Liver (tissue), 8 donors: ENCODE measurements at regions not wholly inside any gene's neighbourhood (a gene's known extent, or its start where the extent isn't known, plus 50 kb on each side); places are given as distances from the start of the nearest gene placed in this dataset.

Experiments
- DNase-seq: peaks from one replicate; pipeline ENCODE4 v3.0.0-alpha.2; 2017; ENCODE audit warnings: low spot score
- H3K27ac ChIP-seq, 2 donors: one replicate each; pipeline ENCODE4 v1.7.0; 2013; ENCODE audit warnings: inconsistent platforms in 2 of 2, low read length in 2 of 2, control low read depth in 1 of 2, low read depth in 1 of 2, mild to moderate bottlenecking in 1 of 2
- H3K27me3 ChIP-seq, 4 donors: one replicate each; pipeline versions ENCODE4 v1.6.1 to v1.7.0; 2013; ENCODE audit warnings: low read length in 3 of 4, inconsistent platforms in 1 of 4, mild to moderate bottlenecking in 1 of 4, moderate library complexity in 1 of 4; ENCODE audit not compliant: control insufficient read depth in 4 of 4, insufficient read depth in 4 of 4
- H3K36me3 ChIP-seq, 4 donors: one replicate each; pipeline versions ENCODE4 v1.6.1 to v1.7.0; 2013; ENCODE audit warnings: low read length in 3 of 4, mild to moderate bottlenecking in 3 of 4, low read depth in 1 of 4, moderate library complexity in 1 of 4; ENCODE audit not compliant: control insufficient read depth in 4 of 4, insufficient read depth in 3 of 4
- H3K4me1 ChIP-seq, 4 donors: one replicate each; pipeline versions ENCODE4 v1.6.1 to v1.7.0; 2013; ENCODE audit warnings: low read length in 3 of 4, mild to moderate bottlenecking in 3 of 4, moderate library complexity in 1 of 4; ENCODE audit not compliant: control insufficient read depth in 4 of 4, insufficient read depth in 4 of 4
- H3K4me3 ChIP-seq, 3 donors: one replicate each; pipeline versions ENCODE4 v1.6.1 to v1.7.0; 2013; ENCODE audit warnings: low read length in 3 of 3, control low read depth in 1 of 3, low read depth in 1 of 3, mild to moderate bottlenecking in 1 of 3
- H3K9ac ChIP-seq, 2 donors: one replicate each; pipeline ENCODE4 v1.7.0; 2013; ENCODE audit warnings: low read length in 2 of 2, mild to moderate bottlenecking in 2 of 2, moderate library complexity in 2 of 2, control low read depth in 1 of 2, low read depth in 1 of 2
- H3K9me3 ChIP-seq, 4 donors: one replicate each; pipeline versions ENCODE4 v1.6.1 to v1.7.0; 2013; ENCODE audit warnings: low read length in 3 of 4; ENCODE audit not compliant: control insufficient read depth in 4 of 4
- FOXA2 ChIP-seq: IDR thresholded peaks from 2 replicates; pipeline ENCODE4 v1.6.1; 2016; ENCODE audit warnings: antibody characterized with exemption
- GABPA ChIP-seq, 2 donors: IDR thresholded peaks in 1 of 2; conservative IDR thresholded peaks in 1 of 2; 2 replicates each; pipeline ENCODE4 v1.6.1; 2016; ENCODE audit warnings: antibody characterized with exemption in 2 of 2, mild to moderate bottlenecking in 1 of 2, moderate library complexity in 1 of 2
- HNF4A ChIP-seq, 2 donors: conservative IDR thresholded peaks; 2 replicates each; pipeline ENCODE4 v1.6.1; 2016; ENCODE audit warnings: antibody characterized with exemption in 2 of 2, mild to moderate bottlenecking in 2 of 2
- HNF4G ChIP-seq: IDR thresholded peaks from 2 replicates; pipeline ENCODE4 v1.6.1; 2016; ENCODE audit warnings: antibody characterized with exemption
- JUND ChIP-seq, 2 donors: IDR thresholded peaks; 2 replicates each; pipeline ENCODE4 v1.6.1; 2016; ENCODE audit warnings: antibody characterized with exemption in 2 of 2
- NR2F2 ChIP-seq: IDR thresholded peaks from 2 replicates; pipeline ENCODE4 v1.6.1; 2016; ENCODE audit warnings: antibody characterized with exemption
- RXRA ChIP-seq, 2 donors: IDR thresholded peaks; 2 replicates each; pipeline ENCODE4 v1.6.1; 2017 to 2018; ENCODE audit warnings: antibody characterized with exemption in 2 of 2, mild to moderate bottlenecking in 1 of 2
- SP1 ChIP-seq: IDR thresholded peaks from 2 replicates; pipeline ENCODE4 v1.6.1; 2018; ENCODE audit warnings: antibody characterized with exemption, mild to moderate bottlenecking
- TAF1 ChIP-seq: conservative IDR thresholded peaks from 2 replicates; pipeline ENCODE4 v1.6.1; 2016; ENCODE audit warnings: antibody characterized with exemption, mild to moderate bottlenecking
- YY1 ChIP-seq: IDR thresholded peaks from 2 replicates; pipeline ENCODE4 v1.6.1; 2016; ENCODE audit warnings: antibody characterized with exemption, mild to moderate bottlenecking
- WGBS: extraction: QIAGEN DNeasy Blood & Tissue Kit; methylation state at CpG from one replicate; pipeline ENCODE4 v1.1.7; 2013; 5-methylcytosine and 5-hydroxymethylcytosine counted together
- TF ChIP-seq, protein P1 (sequence below): IDR thresholded peaks from 2 replicates; pipeline ENCODE4 v1.6.1; 2016; ENCODE audit warnings: antibody characterized with exemption
- TF ChIP-seq, protein P2 (sequence below): IDR thresholded peaks from 2 replicates; pipeline ENCODE4 v1.6.1; 2016; ENCODE audit warnings: antibody characterized with exemption
- TF ChIP-seq, protein P3 (sequence below): IDR thresholded peaks from 2 replicates; pipeline ENCODE4 v1.6.1; 2016; ENCODE audit warnings: antibody characterized with exemption
- TF ChIP-seq, protein P4 (sequence below): IDR thresholded peaks from 2 replicates; pipeline ENCODE4 v1.6.1; 2016; ENCODE audit warnings: antibody characterized with exemption, mild to moderate bottlenecking
- TF ChIP-seq, protein P5 (sequence below): fragments of 150-350 bp; IDR thresholded peaks from 2 replicates; pipeline ENCODE4 v1.5.1; 2017; ENCODE audit warnings: improper control_type of control experiment, low read depth, low read length; ENCODE audit not compliant: missing input control
- donor health status: healthy.
- donor health status: healthy.
- donor health status: healthy.
- donor health status: healthy.
- donor health status: healthy.

DNA sequence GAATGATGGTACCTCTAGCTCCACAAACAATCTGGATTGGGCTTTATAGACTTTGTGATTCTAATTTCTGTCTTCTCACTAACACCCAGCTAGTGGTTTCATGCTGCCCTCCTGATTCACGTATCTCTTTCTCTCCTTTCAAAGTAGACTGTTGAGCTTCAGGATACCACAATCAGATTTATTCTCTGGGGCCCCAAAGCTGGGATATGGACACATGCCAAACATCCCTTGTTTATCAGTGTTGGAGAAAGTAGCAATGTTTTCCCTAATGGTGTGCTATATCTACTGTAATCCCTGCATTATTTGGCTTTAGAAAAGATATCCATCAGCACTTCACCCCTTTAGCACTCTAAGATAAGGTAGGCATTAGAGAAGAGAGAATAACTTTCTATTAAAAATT is 361.0 kb downstream of the FGF10 start:
- DNase-seq: no peak
- Histone ChIP-seq H3K9ac (no peak overlapping the region), H3K36me3 (no peaks in the 10 kb centered on the region), H3K9me3 (no peaks in the 10 kb centered on the region), H3K4me1 (no peaks in the 10 kb centered on the region), H3K4me3 (no peak overlapping the region), H3K27me3 (no peaks in the 10 kb centered on the region), H3K27ac (no peak overlapping the region)
- TF ChIP-seq HNF4G (no peak), YY1 (no peak), SP1 (no peak), GABPA (IDR thresholded peaks at IDR 0.05 in 1 of 2, conservative IDR thresholded peaks at IDR 0.05 in 1 of 2) (no peak), JUND (IDR thresholded peaks at IDR 0.05) (no peak), NR2F2 (no peak), TAF1 (no peak), FOXA2 (no peak), RXRA (IDR thresholded peaks at IDR 0.05) (no peak)
- TF ChIP-seq, protein P1, sequence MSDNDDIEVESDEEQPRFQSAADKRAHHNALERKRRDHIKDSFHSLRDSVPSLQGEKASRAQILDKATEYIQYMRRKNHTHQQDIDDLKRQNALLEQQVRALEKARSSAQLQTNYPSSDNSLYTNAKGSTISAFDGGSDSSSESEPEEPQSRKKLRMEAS: no peak
- TF ChIP-seq, protein P2, sequence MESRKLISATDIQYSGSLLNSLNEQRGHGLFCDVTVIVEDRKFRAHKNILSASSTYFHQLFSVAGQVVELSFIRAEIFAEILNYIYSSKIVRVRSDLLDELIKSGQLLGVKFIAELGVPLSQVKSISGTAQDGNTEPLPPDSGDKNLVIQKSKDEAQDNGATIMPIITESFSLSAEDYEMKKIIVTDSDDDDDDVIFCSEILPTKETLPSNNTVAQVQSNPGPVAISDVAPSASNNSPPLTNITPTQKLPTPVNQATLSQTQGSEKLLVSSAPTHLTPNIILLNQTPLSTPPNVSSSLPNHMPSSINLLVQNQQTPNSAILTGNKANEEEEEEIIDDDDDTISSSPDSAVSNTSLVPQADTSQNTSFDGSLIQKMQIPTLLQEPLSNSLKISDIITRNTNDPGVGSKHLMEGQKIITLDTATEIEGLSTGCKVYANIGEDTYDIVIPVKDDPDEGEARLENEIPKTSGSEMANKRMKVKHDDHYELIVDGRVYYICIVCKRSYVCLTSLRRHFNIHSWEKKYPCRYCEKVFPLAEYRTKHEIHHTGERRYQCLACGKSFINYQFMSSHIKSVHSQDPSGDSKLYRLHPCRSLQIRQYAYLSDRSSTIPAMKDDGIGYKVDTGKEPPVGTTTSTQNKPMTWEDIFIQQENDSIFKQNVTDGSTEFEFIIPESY: no peak
- TF ChIP-seq, protein P3, sequence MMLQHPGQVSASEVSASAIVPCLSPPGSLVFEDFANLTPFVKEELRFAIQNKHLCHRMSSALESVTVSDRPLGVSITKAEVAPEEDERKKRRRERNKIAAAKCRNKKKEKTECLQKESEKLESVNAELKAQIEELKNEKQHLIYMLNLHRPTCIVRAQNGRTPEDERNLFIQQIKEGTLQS: no peak
- 79% methylated on average over 1 of the region's 1 CpG for WGBS

DNA sequence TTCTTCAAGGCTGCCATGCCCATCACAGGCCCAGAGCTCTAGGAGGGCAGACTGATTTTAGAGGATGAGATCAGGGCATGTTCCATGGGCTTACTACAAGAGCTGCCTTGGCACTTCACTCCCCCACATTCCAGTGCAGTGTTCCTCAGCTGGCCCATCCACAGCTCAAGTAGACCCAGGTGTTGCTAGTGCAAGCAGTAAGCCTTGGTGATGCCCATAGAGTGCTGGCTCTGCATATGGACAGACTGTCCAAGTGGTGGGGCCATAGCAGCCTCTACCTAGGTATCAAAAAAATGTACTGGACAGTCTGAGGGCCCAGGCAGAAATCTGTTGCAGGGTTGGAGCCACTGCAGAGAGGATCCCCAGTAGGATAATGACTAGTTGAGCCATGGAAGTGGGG is 366.6 kb downstream of the FGF10 start:
- Histone ChIP-seq H3K4me1 (no peaks in the 10 kb centered on the region), H3K36me3 (no peaks in the 10 kb centered on the region), H3K9me3 (no peaks in the 10 kb centered on the region), H3K27ac (no peak overlapping the region), H3K27me3 (no peaks in the 10 kb centered on the region), H3K4me3 (no peak overlapping the region), H3K9ac (no peak overlapping the region)
- TF ChIP-seq TAF1: no peak
- no peak for TF ChIP-seq HNF4A (conservative IDR thresholded peaks at IDR 0.05)
- TF ChIP-seq FOXA2: no peak
- TF ChIP-seq, protein P4, sequence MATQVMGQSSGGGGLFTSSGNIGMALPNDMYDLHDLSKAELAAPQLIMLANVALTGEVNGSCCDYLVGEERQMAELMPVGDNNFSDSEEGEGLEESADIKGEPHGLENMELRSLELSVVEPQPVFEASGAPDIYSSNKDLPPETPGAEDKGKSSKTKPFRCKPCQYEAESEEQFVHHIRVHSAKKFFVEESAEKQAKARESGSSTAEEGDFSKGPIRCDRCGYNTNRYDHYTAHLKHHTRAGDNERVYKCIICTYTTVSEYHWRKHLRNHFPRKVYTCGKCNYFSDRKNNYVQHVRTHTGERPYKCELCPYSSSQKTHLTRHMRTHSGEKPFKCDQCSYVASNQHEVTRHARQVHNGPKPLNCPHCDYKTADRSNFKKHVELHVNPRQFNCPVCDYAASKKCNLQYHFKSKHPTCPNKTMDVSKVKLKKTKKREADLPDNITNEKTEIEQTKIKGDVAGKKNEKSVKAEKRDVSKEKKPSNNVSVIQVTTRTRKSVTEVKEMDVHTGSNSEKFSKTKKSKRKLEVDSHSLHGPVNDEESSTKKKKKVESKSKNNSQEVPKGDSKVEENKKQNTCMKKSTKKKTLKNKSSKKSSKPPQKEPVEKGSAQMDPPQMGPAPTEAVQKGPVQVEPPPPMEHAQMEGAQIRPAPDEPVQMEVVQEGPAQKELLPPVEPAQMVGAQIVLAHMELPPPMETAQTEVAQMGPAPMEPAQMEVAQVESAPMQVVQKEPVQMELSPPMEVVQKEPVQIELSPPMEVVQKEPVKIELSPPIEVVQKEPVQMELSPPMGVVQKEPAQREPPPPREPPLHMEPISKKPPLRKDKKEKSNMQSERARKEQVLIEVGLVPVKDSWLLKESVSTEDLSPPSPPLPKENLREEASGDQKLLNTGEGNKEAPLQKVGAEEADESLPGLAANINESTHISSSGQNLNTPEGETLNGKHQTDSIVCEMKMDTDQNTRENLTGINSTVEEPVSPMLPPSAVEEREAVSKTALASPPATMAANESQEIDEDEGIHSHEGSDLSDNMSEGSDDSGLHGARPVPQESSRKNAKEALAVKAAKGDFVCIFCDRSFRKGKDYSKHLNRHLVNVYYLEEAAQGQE: no peak
- TF ChIP-seq, protein P5, sequence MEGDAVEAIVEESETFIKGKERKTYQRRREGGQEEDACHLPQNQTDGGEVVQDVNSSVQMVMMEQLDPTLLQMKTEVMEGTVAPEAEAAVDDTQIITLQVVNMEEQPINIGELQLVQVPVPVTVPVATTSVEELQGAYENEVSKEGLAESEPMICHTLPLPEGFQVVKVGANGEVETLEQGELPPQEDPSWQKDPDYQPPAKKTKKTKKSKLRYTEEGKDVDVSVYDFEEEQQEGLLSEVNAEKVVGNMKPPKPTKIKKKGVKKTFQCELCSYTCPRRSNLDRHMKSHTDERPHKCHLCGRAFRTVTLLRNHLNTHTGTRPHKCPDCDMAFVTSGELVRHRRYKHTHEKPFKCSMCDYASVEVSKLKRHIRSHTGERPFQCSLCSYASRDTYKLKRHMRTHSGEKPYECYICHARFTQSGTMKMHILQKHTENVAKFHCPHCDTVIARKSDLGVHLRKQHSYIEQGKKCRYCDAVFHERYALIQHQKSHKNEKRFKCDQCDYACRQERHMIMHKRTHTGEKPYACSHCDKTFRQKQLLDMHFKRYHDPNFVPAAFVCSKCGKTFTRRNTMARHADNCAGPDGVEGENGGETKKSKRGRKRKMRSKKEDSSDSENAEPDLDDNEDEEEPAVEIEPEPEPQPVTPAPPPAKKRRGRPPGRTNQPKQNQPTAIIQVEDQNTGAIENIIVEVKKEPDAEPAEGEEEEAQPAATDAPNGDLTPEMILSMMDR: no peak
- no peak for TF ChIP-seq YY1
- no peak for TF ChIP-seq NR2F2
- no peak for DNase-seq
